Neural progenitor cell (in vitro differentiated cells): ENCODE measurements at regions not wholly inside any gene's neighbourhood (a gene's known extent, or its start where the extent isn't known, plus 50 kb on each side); places are given as distances from the start of the nearest gene placed in this dataset.
"Not testable (repeated sequence)": the region's sequence is repeated elsewhere in the genome, so short reads cannot be mapped to it uniquely, and the experiment has no call there.

Source experiments
- DNase-seq: peaks from one replicate; pipeline ENCODE4 v3.0.0-alpha.2; 2016; ENCODE audit warnings: low spot score
- H2AFZ ChIP-seq: fragments of 200-600 bp; sonication (generic); replicated peaks from 2 replicates; pipeline ENCODE4 v1.6.1; 2016; ENCODE audit warnings: antibody characterized with exemption
- H3F3A ChIP-seq: fragments of 200-600 bp; sonication (generic); 2 replicates; pipeline ENCODE4 v1.6.1; 2016; ENCODE audit warnings: antibody characterized with exemption, low read depth
- H3K27ac ChIP-seq: fragments of 200-600 bp; sonication (generic); 2 replicates; pipeline ENCODE4 v1.5.1; 2016; ENCODE audit warnings: mild to moderate bottlenecking
- H3K27me3 ChIP-seq: fragments of 200-600 bp; sonication (generic); 2 replicates; pipeline ENCODE4 v1.6.1; 2016; ENCODE audit warnings: mild to moderate bottlenecking, moderate library complexity
- H3K36me3 ChIP-seq: fragments of 200-600 bp; sonication (generic); 2 replicates; pipeline ENCODE4 v1.5.1; 2016
- H3K4me1 ChIP-seq: fragments of 200-600 bp; sonication (generic); 2 replicates; pipeline ENCODE4 v1.6.1; 2016; ENCODE audit warnings: mixed run types
- H3K4me2 ChIP-seq: fragments of 200-600 bp; sonication (generic); 2 replicates; pipeline ENCODE4 v1.6.1; 2016
- H3K4me3 ChIP-seq: fragments of 200-600 bp; sonication (generic); 2 replicates; pipeline ENCODE4 v1.5.1; 2016
- H3K79me2 ChIP-seq: fragments of 200-600 bp; sonication (generic); 2 replicates; pipeline ENCODE4 v1.6.1; 2016; ENCODE audit warnings: low read depth
- H3K9ac ChIP-seq: fragments of 200-600 bp; sonication (generic); 2 replicates; pipeline ENCODE4 v1.6.1; 2016
- H3K9me3 ChIP-seq: fragments of 200-600 bp; sonication (generic); 2 replicates; pipeline ENCODE4 v1.5.1; 2016; ENCODE audit warnings: low read depth
- H4K20me1 ChIP-seq: fragments of 200-600 bp; sonication (generic); 2 replicates; pipeline ENCODE4 v1.6.1; 2016; ENCODE audit warnings: low read depth
- H3K27ac Mint-ChIP-seq: 3 replicates; pipeline ENCODE4 v1.8.0; 2021; ENCODE audit warnings: mixed read lengths
- H3K27me3 Mint-ChIP-seq: 2 replicates; pipeline ENCODE4 v1.8.0; 2022; ENCODE audit warnings: low read depth, mild to moderate bottlenecking, inconsistent platforms, moderate library complexity, mixed read lengths; ENCODE audit not compliant: insufficient read depth
- H3K36me3 Mint-ChIP-seq: 3 replicates; pipeline ENCODE4 v1.8.0; 2021; ENCODE audit warnings: mixed read lengths
- H3K4me1 Mint-ChIP-seq: 3 replicates; pipeline ENCODE4 v1.8.0; 2021; ENCODE audit warnings: mixed read lengths
- H3K4me3 Mint-ChIP-seq: 3 replicates; pipeline ENCODE4 v1.8.0; 2021; ENCODE audit warnings: mild to moderate bottlenecking, moderate library complexity, mixed read lengths
- H3K9me3 Mint-ChIP-seq: 3 replicates; pipeline ENCODE4 v1.8.0; 2020; ENCODE audit warnings: mixed read lengths
- EZH2 ChIP-seq: fragments of 200-600 bp; sonication (generic); IDR thresholded peaks from 2 replicates; pipeline ENCODE4 v1.6.1; 2017; ENCODE audit warnings: antibody characterized with exemption, mild to moderate bottlenecking, moderate library complexity
- EZH2phosphoT487 ChIP-seq: fragments of 200-600 bp; sonication (generic); IDR thresholded peaks from 2 replicates; pipeline ENCODE4 v1.6.1; 2017; ENCODE audit warnings: antibody characterized with exemption
- TF ChIP-seq, protein P1 (sequence below): fragments of 200-600 bp; sonication (generic); IDR thresholded peaks from 2 replicates; pipeline ENCODE4 v1.5.1; 2017; ENCODE audit warnings: antibody characterized with exemption, mild to moderate bottlenecking

DNA sequence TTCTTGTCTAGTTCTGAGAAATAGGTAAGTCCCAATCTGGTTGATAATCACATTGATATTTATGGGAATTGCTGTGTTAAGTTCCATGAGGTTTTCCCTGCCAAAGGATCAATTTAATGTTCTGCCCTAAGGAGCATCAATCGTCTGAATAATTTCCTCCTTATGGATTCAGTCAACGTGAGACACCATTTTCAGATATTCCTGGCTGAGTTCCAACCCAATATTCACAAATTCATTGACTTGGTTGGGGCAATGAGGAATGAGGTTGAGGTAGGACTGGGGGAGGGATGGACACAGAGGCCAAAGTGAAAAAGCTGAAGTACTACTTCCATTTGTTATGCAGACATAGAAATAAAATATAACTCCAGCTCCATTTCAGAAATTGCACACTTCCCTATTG is 99.1 kb downstream of the ZNF622 start:
- no peak overlapping the region for H2AFZ ChIP-seq
- no peak overlapping the region for H3K27ac ChIP-seq
- no peaks in the 10 kb centered on the region for H3K4me1 Mint-ChIP-seq
- no peaks in the 10 kb centered on the region for H3K79me2 ChIP-seq
- no peak for DNase-seq
- H3K27me3 Mint-ChIP-seq = peaks cover 7% of the 10 kb centered on the region
- TF ChIP-seq, protein P1, sequence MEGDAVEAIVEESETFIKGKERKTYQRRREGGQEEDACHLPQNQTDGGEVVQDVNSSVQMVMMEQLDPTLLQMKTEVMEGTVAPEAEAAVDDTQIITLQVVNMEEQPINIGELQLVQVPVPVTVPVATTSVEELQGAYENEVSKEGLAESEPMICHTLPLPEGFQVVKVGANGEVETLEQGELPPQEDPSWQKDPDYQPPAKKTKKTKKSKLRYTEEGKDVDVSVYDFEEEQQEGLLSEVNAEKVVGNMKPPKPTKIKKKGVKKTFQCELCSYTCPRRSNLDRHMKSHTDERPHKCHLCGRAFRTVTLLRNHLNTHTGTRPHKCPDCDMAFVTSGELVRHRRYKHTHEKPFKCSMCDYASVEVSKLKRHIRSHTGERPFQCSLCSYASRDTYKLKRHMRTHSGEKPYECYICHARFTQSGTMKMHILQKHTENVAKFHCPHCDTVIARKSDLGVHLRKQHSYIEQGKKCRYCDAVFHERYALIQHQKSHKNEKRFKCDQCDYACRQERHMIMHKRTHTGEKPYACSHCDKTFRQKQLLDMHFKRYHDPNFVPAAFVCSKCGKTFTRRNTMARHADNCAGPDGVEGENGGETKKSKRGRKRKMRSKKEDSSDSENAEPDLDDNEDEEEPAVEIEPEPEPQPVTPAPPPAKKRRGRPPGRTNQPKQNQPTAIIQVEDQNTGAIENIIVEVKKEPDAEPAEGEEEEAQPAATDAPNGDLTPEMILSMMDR = no peak
- TF ChIP-seq EZH2 = no peak
- TF ChIP-seq EZH2phosphoT487 = no peak
- no peak overlapping the region for H3K9ac ChIP-seq
- H3K9me3 ChIP-seq = no peaks in the 10 kb centered on the region
- no peaks in the 10 kb centered on the region for H4K20me1 ChIP-seq
- no peaks in the 10 kb centered on the region for H3K9me3 Mint-ChIP-seq
- H3K4me1 ChIP-seq = no peaks in the 10 kb centered on the region
- H3F3A ChIP-seq = no peaks in the 10 kb centered on the region
- no peak overlapping the region for H3K4me3 Mint-ChIP-seq
- no peak overlapping the region for H3K4me2 ChIP-seq
- H3K36me3 Mint-ChIP-seq = no peaks in the 10 kb centered on the region
- H3K27me3 ChIP-seq = no peaks in the 10 kb centered on the region
- H3K27ac Mint-ChIP-seq = no peak overlapping the region
- no peak overlapping the region for H3K4me3 ChIP-seq
- no peaks in the 10 kb centered on the region for H3K36me3 ChIP-seq

DNA sequence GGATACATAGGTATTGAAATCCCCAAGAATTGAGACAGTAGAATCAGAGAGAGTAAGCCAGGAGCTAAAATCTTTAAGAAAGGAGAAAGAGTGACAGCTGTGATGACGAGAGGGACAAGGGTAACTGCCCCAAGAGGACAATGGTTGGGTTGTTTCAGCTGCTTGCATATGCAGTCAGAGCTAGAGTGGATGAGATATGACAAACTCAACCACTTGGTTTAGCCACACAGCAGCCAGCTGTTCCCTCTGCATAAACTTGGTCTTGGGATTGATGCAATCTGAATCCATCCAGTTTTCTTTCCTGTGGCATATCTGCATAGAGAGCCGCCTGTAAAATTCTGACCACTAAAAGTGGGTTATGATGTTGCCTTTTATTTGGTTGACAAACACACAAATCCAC is 100.7 kb downstream of the ZNF622 start:
- Histone ChIP-seq H3K9me3 (no peaks in the 10 kb centered on the region), H3K4me1 (no peaks in the 10 kb centered on the region), H4K20me1 (no peaks in the 10 kb centered on the region), H3K4me2 (no peak overlapping the region), H3K79me2 (no peaks in the 10 kb centered on the region), H3F3A (no peaks in the 10 kb centered on the region), H3K9ac (no peak overlapping the region), H3K36me3 (no peaks in the 10 kb centered on the region), H2AFZ (no peak overlapping the region), H3K27me3 (no peaks in the 10 kb centered on the region), H3K4me3 (no peak overlapping the region), H3K27ac (no peak overlapping the region)
- Mint-ChIP-seq H3K4me1 (no peaks in the 10 kb centered on the region), H3K27ac (no peak overlapping the region), H3K9me3 (no peaks in the 10 kb centered on the region), H3K27me3 (peaks cover 4% of the 10 kb centered on the region), H3K4me3 (no peak overlapping the region), H3K36me3 (no peaks in the 10 kb centered on the region)
- TF ChIP-seq EZH2phosphoT487 (no peak), EZH2 (no peak)
- TF ChIP-seq, protein P1 = no peak
- no peak for DNase-seq

GRCh38 chr5:16353439-16353838 is 112.2 kb downstream of the ZNF622 start:
- H3K36me3 Mint-ChIP-seq, H3K79me2 ChIP-seq, H2AFZ ChIP-seq, H3K27ac Mint-ChIP-seq, H3K4me2 ChIP-seq, H3K9ac ChIP-seq, H3K27me3 Mint-ChIP-seq, H3K4me1 ChIP-seq, H3K27me3 ChIP-seq, H4K20me1 ChIP-seq, H3K36me3 ChIP-seq, H3K4me1 Mint-ChIP-seq, H3K4me3 Mint-ChIP-seq, H3K9me3 ChIP-seq, H3F3A ChIP-seq, H3K4me3 ChIP-seq, H3K27ac ChIP-seq, DNase-seq: not testable (repeated sequence)
- H3K9me3 Mint-ChIP-seq = peaks cover 18% of the 10 kb centered on the region

GRCh38 chr5:16350816-16351215 is 114.8 kb downstream of the ZNF622 start:
- Histone ChIP-seq H3F3A (no peaks in the 10 kb centered on the region), H3K27ac (no peak overlapping the region), H3K36me3 (no peaks in the 10 kb centered on the region), H3K27me3 (no peaks in the 10 kb centered on the region), H3K9me3 (no peaks in the 10 kb centered on the region), H4K20me1 (no peaks in the 10 kb centered on the region), H3K4me3 (no peak overlapping the region), H3K9ac (no peak overlapping the region), H2AFZ (peak overlapping the region; percentile 63), H3K79me2 (no peaks in the 10 kb centered on the region), H3K4me1 (no peaks in the 10 kb centered on the region), H3K4me2 (no peak overlapping the region)
- H3K4me1 Mint-ChIP-seq = no peaks in the 10 kb centered on the region
- no peaks in the 10 kb centered on the region for H3K36me3 Mint-ChIP-seq
- H3K9me3 Mint-ChIP-seq = peaks cover 7% of the 10 kb centered on the region
- no peak for TF ChIP-seq EZH2
- TF ChIP-seq, protein P1 = no peak
- TF ChIP-seq EZH2phosphoT487 = no peak
- H3K27me3 Mint-ChIP-seq = peaks cover 5% of the 10 kb centered on the region
- DNase-seq = no peak
- H3K27ac Mint-ChIP-seq = no peak overlapping the region
- no peak overlapping the region for H3K4me3 Mint-ChIP-seq
